Prostate gland (tissue), 2 donors: ENCODE measurements at regions not wholly inside any gene's neighbourhood (a gene's known extent, or its start where the extent isn't known, plus 50 kb on each side); places are given as distances from the start of the nearest gene placed in this dataset.

Experiments used
- CTCF ChIP-seq, 4 experiments: fragments of 200-600 bp in 2 of 4; fragments of 450-650 bp in 2 of 4; sonication (generic) in 2 of 4; IDR thresholded peaks; 1 replicate in 3 of 4; 2 replicates in 1 of 4; pipeline ENCODE4 v1.5.1; 2016 to 2019; ENCODE audit warnings: antibody characterized with exemption in 4 of 4, mild to moderate bottlenecking in 2 of 4, moderate library complexity in 2 of 4
- POLR2AphosphoS5 ChIP-seq: sonication (generic); formaldehyde crosslinking; IDR thresholded peaks from one replicate; pipeline ENCODE4 v1.6.1; 2017; ENCODE audit warnings: antibody characterized with exemption

- no peak for TF ChIP-seq CTCF (IDR thresholded peaks at IDR 0.05)
- no peak for TF ChIP-seq POLR2AphosphoS5
Measured at GRCh38 chr3:104588442-104588841, 778.3 kb upstream of the ALCAM start.
